22Rv1 (cell line): ENCODE measurements at regions not wholly inside any gene's neighbourhood (a gene's known extent, or its start where the extent isn't known, plus 50 kb on each side); places are given as distances from the start of the nearest gene placed in this dataset.
"Not testable (repeated sequence)": the region's sequence is repeated elsewhere in the genome, so short reads cannot be mapped to it uniquely, and the experiment has no call there.

Experiments
- H3K27ac ChIP-seq: fragments of 450-650 bp; 2 replicates; pipeline ENCODE4 v1.5.1; 2017
- CTCF ChIP-seq: fragments of 450-650 bp; IDR thresholded peaks from 2 replicates; pipeline ENCODE4 v1.5.1; 2017; ENCODE audit warnings: mild to moderate bottlenecking
- ZFX ChIP-seq: fragments of 450-650 bp; IDR thresholded peaks from 2 replicates; pipeline ENCODE4 v1.6.1; 2017; ENCODE audit warnings: antibody characterized with exemption, borderline replicate concordance

- TF ChIP-seq CTCF, result no peak
- TF ChIP-seq ZFX, result no peak
- H3K27ac ChIP-seq, result peak overlapping the region; percentile 55
These were observed 915.5 kb downstream of the KCNJ2 start for GRCh38 chr17:71084838-71085237.

- TF ChIP-seq ZFX (no peak), CTCF (peak; percentile 77)
- H3K27ac ChIP-seq, result peak overlapping the region; percentile 55
These were observed 916.1 kb downstream of the KCNJ2 start for GRCh38 chr17:71085238-71086033.

GRCh38 chr17:71089431-71089830, 920.1 kb downstream of the KCNJ2 start:
- TF ChIP-seq CTCF, result no peak
- TF ChIP-seq ZFX, result no peak
- H3K27ac ChIP-seq, result no peak overlapping the region

GRCh38 chr17:71098071-71098470, 928.7 kb downstream of the KCNJ2 start:
- peak overlapping the region; percentile 86 for H3K27ac ChIP-seq

GRCh38 chr17:71099003-71099714, 929.8 kb downstream of the KCNJ2 start:
- peak overlapping the region; percentile 86 for H3K27ac ChIP-seq
- TF ChIP-seq ZFX, result no peak
- no peak for TF ChIP-seq CTCF

More at GRCh38 chr17:71098071-71098470, 928.7 kb downstream of the KCNJ2 start:
- no peak for TF ChIP-seq CTCF
- TF ChIP-seq ZFX, result no peak

GRCh38 chr17:71102777-71103176, 933.4 kb downstream of the KCNJ2 start:
- TF ChIP-seq CTCF, result no peak
- TF ChIP-seq ZFX, result no peak
- no peak overlapping the region for H3K27ac ChIP-seq

- no peak overlapping the region for H3K27ac ChIP-seq
- TF ChIP-seq ZFX (no peak), CTCF (no peak)
These were observed 934.9 kb downstream of the KCNJ2 start for GRCh38 chr17:71104225-71104624.

- H3K27ac ChIP-seq, result not testable (repeated sequence)
These were observed 936.7 kb downstream of the KCNJ2 start for GRCh38 chr17:71106056-71106455.
